Kidney glomerular epithelial cell (primary cell): ENCODE measurements at regions not wholly inside any gene's neighbourhood (a gene's known extent, or its start where the extent isn't known, plus 50 kb on each side); places are given as distances from the start of the nearest gene placed in this dataset.
"Not testable (repeated sequence)": the region's sequence is repeated elsewhere in the genome, so short reads cannot be mapped to it uniquely, and the experiment has no call there.

Experiments
- DNase-seq: peaks from one replicate; lab custom pipeline; 2025; lab: John Stamatoyannopoulos, UW

- no peak for DNase-seq
These were observed 95.6 kb downstream of the NPIPB11 start for GRCh38 chr16:29310852-29311314.

- DNase-seq: not testable (repeated sequence)
These were observed 96.3 kb downstream of the NPIPB11 start for GRCh38 chr16:29310243-29310642.

DNA sequence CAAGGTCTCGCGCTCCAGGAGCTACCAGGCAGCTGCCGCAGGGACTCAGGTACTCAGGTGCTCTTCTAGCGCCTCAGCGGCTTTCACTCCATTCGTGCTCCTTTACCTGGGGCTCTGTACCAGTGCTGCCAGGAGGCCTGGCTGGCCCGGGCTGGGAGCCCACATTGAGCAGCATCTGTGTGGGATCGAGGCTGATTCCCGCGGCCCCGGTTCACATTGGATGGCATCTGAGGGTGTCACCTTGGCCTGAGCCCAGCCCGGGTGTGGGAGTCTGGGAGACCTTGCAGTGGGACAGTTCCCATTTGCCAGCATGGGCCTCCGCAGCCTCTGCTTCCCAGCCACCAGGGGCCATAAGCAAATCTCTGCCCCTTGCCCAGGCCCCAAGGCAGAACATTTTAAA, 96.9 kb downstream of the NPIPB11 start:
- DNase-seq: not testable (repeated sequence)

- DNase-seq: no peak
These were observed 97.6 kb downstream of the NPIPB11 start for GRCh38 chr16:29308644-29309546.

- DNase-seq: peak; percentile 13
These were observed 98.7 kb downstream of the NPIPB11 start for GRCh38 chr16:29307598-29308507.

GRCh38 chr16:29306943-29307597, 99.4 kb downstream of the NPIPB11 start:
- DNase-seq: no peak

- DNase-seq: no peak
These were observed 100.3 kb downstream of the NPIPB11 start for GRCh38 chr16:29306201-29306600.

DNA sequence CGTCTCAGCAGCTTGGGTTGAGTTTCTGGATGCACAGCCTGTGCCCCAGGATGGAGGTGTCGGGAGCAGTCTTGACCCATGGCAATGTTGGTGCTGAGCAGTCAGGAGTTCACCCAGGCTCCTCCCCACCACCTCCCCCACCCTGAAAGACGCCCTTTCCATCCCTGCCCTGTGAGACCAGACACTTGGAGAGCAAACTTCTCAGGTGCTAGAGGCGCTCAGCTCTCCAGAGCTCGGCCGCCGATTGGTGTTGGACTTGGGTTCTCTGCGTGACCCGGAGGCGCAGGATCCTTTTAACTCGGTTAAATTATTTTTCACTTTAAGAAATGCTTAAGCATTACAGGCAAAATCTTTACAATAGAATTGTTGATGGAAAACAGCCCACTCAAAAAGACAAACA, 101.5 kb downstream of the NPIPB11 start:
- DNase-seq: not testable (repeated sequence)

GRCh38 chr16:29304251-29304650, 102.3 kb downstream of the NPIPB11 start:
- no peak for DNase-seq

DNA sequence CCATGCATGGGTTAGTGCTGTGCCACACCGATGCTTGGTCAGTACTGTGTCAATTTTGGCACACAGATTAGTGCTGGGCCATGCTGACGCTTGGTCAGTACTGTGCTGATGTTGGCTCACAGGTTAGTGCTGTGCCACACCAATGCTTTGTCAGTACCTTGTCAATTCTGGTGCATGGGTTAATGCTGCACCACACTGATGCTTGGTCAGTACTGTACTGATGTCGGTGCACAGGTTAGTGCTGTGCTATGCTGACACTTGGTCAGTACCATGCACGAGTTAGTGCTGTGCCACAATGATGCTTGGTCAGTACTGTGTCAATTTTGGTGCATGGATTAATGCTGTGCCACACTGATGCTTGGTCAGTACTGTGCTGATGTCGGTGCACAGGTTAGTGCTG, 103.0 kb downstream of the NPIPB11 start:
- no peak for DNase-seq

- no peak for DNase-seq
These were observed 103.5 kb downstream of the NPIPB11 start for GRCh38 chr16:29302976-29303375.

DNA sequence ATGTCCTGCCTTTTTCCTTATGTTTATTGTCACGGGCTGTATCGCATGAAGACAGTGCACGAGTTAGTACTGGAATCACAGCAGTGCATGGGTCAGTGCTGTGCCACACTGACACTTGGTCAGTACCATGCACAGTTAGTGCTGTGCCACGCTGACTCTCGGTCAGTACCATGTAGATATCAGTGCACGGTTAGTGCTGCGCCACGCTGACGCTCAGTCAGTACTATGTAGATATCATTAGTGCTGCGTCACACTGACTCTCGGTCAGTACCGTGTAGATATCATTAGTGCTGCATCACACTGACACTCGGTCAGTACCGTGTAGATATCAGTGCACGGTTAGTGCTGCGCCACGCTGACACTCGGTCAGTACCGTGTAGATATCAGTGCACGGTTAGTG, 104.1 kb downstream of the NPIPB11 start:
- DNase-seq: not testable (repeated sequence)

DNA sequence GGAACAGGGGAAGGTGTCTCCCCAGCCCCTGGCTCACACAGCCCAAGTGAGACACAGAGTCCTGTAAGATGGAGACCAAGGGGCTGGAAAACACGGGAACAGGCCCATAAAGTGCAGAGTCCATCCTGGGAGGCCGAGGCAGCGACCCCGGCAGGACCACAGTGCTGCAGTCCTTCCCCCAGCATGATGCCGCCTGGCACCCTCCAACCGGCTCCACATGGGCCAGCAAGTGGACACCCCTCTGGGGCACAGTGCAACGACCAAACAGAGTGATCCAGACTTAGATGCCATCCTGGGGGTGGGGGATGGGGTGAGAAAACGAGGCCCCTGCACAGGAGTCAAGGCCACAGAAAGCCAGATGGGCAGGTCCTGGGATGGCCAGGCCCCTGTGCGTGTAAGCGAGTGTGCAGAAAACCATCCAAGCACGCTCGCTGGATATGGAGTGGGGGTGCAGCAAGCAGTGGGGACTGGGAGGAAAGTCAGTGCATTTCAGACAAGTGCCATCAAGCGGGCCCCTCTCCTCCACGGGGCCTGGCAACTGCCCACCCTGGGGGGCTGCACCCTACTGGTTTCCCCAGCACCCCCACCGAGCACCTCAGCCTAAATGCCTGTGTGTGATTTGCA, 104.7 kb downstream of the NPIPB11 start:
- not testable (repeated sequence) for DNase-seq

DNA sequence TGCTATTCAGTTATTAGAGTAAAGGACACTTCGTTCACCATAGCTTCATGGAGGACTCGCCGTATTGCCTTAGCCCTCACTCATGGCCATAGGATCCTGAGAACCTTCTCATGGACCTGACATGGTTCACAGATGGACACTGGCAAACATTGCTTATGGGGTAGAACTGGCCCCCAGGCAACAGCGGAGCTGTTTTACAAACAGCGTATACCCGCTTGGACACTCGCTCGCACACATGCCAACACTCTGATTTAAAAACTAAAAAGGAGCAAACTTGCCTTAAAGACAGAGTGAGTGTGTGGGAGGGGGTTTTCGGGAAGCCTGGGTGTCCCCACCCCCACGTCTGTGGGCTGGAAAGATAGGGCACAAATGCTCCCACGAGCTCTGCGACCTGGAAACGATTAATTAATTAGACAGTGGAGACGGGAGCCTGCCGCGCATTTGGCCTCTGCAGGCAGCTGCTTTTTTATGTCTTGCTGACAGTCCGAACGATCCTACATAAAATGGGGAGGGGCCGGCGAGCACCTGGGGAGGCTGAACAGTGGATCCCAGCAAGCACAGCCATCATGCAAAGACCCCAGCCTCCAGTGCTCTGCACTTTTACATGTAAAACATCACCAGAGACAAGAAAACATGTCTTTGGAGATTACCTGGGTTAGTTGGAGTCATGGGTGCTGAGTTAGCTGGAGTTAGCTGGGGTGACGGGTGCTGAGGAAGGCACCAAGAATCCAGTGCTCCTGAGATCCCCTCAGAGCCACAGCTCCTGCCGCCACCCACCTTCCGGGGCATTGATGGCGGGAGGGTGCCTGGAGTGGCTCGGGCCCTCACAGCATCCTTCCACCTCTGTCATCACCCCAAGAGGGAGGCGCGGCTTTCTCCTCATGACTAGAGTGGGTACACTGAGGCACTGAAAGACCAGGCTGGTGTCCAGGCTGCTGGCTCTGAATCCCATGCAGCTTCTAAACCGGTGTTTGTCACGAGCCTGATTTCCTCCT, 105.7 kb downstream of the NPIPB11 start:
- DNase-seq: not testable (repeated sequence)

- DNase-seq: not testable (repeated sequence)
These were observed 106.5 kb downstream of the NPIPB11 start for GRCh38 chr16:29300030-29300491.

- DNase-seq: not testable (repeated sequence)
These were observed 107.5 kb downstream of the NPIPB11 start for GRCh38 chr16:29298997-29299396.

DNA sequence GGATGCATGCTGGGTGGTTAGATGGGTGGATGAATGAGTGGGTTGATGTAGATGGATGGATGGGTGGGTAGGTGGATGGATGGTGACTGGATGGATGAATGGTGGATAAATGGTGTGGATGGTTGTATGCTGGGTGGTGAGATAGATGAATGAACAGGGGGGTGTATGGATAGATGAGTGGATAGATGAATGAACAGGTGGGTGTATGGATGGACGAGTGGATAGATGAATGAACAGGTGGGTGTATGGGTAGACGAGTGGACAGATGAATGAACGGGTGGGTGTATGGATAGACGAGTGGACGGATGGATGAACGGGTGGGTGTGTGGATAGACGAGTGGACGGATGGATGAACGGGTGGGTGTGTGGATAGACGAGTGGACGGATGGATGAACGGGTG, 108.2 kb downstream of the NPIPB11 start:
- not testable (repeated sequence) for DNase-seq

DNA sequence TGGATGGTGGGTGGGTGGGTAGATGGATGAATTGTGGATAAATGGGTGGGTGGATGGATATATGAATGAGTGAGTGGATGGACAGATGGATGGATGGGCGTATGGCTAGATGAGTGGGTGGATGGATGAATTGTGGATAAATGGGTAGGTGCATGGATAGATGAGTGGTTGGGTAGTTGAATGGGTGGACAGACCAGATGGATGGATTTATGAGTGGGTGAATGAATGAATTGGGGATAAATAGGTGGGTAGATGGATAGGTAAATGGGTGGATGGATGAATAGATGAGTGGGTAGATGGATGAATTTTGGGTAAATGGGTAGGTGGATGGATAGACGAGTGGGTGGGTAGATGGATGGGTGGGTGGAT, 108.7 kb downstream of the NPIPB11 start:
- not testable (repeated sequence) for DNase-seq

GRCh38 chr16:29297144-29297808, 109.2 kb downstream of the NPIPB11 start:
- DNase-seq: not testable (repeated sequence)

DNA sequence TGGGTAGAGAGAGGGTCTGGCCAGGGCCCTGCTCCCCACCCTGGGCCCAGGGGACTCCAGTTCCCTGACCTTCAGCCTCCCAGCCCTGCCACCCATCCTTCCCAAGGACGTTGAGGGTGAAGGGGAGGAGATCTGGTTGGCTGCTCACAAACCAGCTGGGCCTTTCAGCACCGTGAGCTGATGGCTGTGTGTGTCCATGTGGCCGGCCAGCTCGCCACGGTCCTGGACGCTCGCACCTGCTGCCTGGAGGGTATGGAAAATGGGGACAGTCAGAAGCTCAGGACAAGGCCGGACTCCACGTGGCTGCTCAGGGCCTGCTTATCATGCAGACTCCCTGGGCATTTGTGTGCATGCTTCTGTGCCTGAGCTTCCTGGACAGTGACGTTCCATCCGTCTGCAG, 110.3 kb downstream of the NPIPB11 start:
- DNase-seq: not testable (repeated sequence)
